Common myeloid progenitor, CD34-positive (primary cell): ENCODE measurements at regions not wholly inside any gene's neighbourhood (a gene's known extent, or its start where the extent isn't known, plus 50 kb on each side); places are given as distances from the start of the nearest gene placed in this dataset.

Source experiments
- CTCF ChIA-PET: fragments of 350-600 bp; sonication (Branson Sonifier 250); formaldehyde crosslinking; loops from one replicate; lab custom pipeline; 2021; ENCODE audit warnings: antibody characterized with exemption; lab: Charles Lee
- POLR2A ChIA-PET: fragments of 350-600 bp; sonication (Branson Sonifier 250); formaldehyde crosslinking; loops from one replicate; lab custom pipeline; 2021; ENCODE audit warnings: antibody characterized with exemption; lab: Charles Lee
- DNase-seq, 3 donors: peaks; one replicate each; pipeline versions ENCODE4 v3.0.0 to v3.0.0-alpha.2; 2013
- H3K27ac ChIP-seq, 2 experiments: 1 replicate in 1 of 2; 2 replicates in 1 of 2; pipeline ENCODE4 v1.7.0; 2013; ENCODE audit warnings: inconsistent platforms in 2 of 2, low read length in 2 of 2, mild to moderate bottlenecking in 2 of 2, low read depth in 1 of 2, moderate library complexity in 1 of 2; ENCODE audit not compliant: severe bottlenecking in 2 of 2, insufficient read depth in 1 of 2, poor library complexity in 1 of 2
- H3K27me3 ChIP-seq, 5 experiments: replicated peaks in 2 of 5; 1 replicate in 3 of 5; 2 replicates in 2 of 5; pipeline versions ENCODE4 v1.6.1 to v1.7.0; 2013; ENCODE audit warnings: low read length in 4 of 5, mild to moderate bottlenecking in 2 of 5, moderate library complexity in 2 of 5, inconsistent platforms in 1 of 5; ENCODE audit not compliant: insufficient read depth in 5 of 5, control insufficient read depth in 4 of 5
- H3K36me3 ChIP-seq, 4 experiments: 1 replicate in 2 of 4; 2 replicates in 2 of 4; pipeline versions ENCODE4 v1.6.1 to v1.7.0; 2013; ENCODE audit warnings: low read length in 3 of 4, control low read depth in 1 of 4, mild to moderate bottlenecking in 1 of 4; ENCODE audit not compliant: control insufficient read depth in 4 of 4, insufficient read depth in 4 of 4
- H3K4me1 ChIP-seq, 4 experiments: 1 replicate in 3 of 4; 2 replicates in 1 of 4; pipeline versions ENCODE4 v1.6.1 to v1.7.1; 2013; ENCODE audit warnings: low read length in 3 of 4, mild to moderate bottlenecking in 3 of 4, control low read depth in 1 of 4, inconsistent platforms in 1 of 4, moderate library complexity in 1 of 4; ENCODE audit not compliant: control insufficient read depth in 4 of 4, insufficient read depth in 4 of 4; ENCODE audit errors: control extremely low read depth in 1 of 4
- H3K4me3 ChIP-seq, 7 experiments: 1 replicate in 4 of 7; 2 replicates in 3 of 7; pipeline versions ENCODE4 v1.5.1 to v1.7.0; 2013; ENCODE audit warnings: mild to moderate bottlenecking in 7 of 7, low read length in 6 of 7, moderate library complexity in 6 of 7, inconsistent platforms in 2 of 7, low read depth in 2 of 7, control low read depth in 1 of 7; ENCODE audit not compliant: insufficient read depth in 4 of 7, control insufficient read depth in 1 of 7; ENCODE audit errors: extremely low read depth in 1 of 7
- H3K9me3 ChIP-seq, 5 experiments: 1 replicate in 4 of 5; 2 replicates in 1 of 5; pipeline versions ENCODE4 v1.6.1 to v1.7.1; 2013; ENCODE audit warnings: low read length in 4 of 5, mild to moderate bottlenecking in 2 of 5, inconsistent platforms in 1 of 5, low read depth in 1 of 5, moderate library complexity in 1 of 5; ENCODE audit not compliant: control insufficient read depth in 4 of 5, insufficient read depth in 2 of 5; ENCODE audit errors: control extremely low read depth in 1 of 5
- WGBS: methylation state at CpG from one replicate; pipeline ENCODE4 v1.1.5; 2013; ENCODE audit not compliant: insufficient coverage; 5-methylcytosine and 5-hydroxymethylcytosine counted together

DNA sequence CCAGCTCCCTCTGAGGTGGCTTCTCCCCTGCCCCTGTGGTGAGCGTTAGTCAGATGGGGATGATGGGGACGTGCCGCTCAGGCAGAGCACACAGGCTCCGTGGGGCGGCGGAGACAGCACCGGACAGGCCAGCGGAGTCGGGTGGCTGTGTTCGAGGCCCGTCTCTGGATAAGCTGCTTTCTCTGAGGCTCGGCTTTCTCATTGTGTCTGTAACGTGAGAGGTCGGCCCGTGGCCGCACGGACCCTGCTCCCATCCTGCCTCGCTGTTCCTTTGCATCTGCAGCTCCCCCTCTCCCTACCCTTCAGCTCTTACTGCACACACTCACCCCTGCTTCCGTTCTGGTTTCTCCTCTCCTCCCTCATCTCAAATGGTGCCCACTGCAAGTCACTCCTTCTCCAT, 62.5 kb downstream of the FAM43A start:
- CTCF ChIA-PET = interaction anchor here (1.8 kb wide), 1 partner anchor 13 kb away, joined by 4 read pairs; no protein-coding TSS in a partner anchor
- no peak overlapping the region for H3K27ac ChIP-seq
- POLR2A ChIA-PET = no interaction called here
- no peaks in the 10 kb centered on the region for H3K9me3 ChIP-seq
- no peaks in the 10 kb centered on the region for H3K27me3 ChIP-seq
- no peak for DNase-seq
- peaks cover 3 to 20% (median 10%) of the 10 kb centered on the region in 4 experiments for H3K4me1 ChIP-seq
- no peak overlapping the region for H3K4me3 ChIP-seq
- WGBS = 93% methylated on average over 19 of the region's 19 CpGs
- H3K36me3 ChIP-seq = no peaks in the 10 kb centered on the region

- POLR2A ChIA-PET = no interaction called here
These were observed 64.2 kb downstream of the FAM43A start for GRCh38 chr3:194749631-194750490.

GRCh38 chr3:194750491-194750828, 64.8 kb downstream of the FAM43A start:
- ChIA-PET CTCF (interaction anchor here (1.2 to 1.5 kb wide), 2 partner anchors 13 to 63 kb away, joined by 3 read pairs; no protein-coding TSS in a partner anchor), POLR2A (no interaction called here)

More at GRCh38 chr3:194749631-194750490, 64.2 kb downstream of the FAM43A start:
- Histone ChIP-seq H3K27ac (no peak overlapping the region), H3K36me3 (no peaks in the 10 kb centered on the region), H3K4me1 (peaks cover 3 to 11% (median 7%) of the 10 kb centered on the region in 4 experiments), H3K4me3 (no peak overlapping the region), H3K27me3 (no peaks in the 10 kb centered on the region), H3K9me3 (no peaks in the 10 kb centered on the region)
- DNase-seq = no peak
- CTCF ChIA-PET = interaction anchor here (1.2 to 1.5 kb wide), 2 partner anchors 12 to 62 kb away, joined by 3 read pairs; no protein-coding TSS in a partner anchor
- 89% methylated on average over 17 of the region's 17 CpGs for WGBS

GRCh38 chr3:194755671-194756459, 70.2 kb downstream of the FAM43A start:
- H3K36me3 ChIP-seq = no peaks in the 10 kb centered on the region
- DNase-seq = no peak
- WGBS = 91% methylated on average over 27 of the region's 29 CpGs
- POLR2A ChIA-PET = no interaction called here
- no peak overlapping the region for H3K27ac ChIP-seq
- CTCF ChIA-PET = no interaction called here
- H3K27me3 ChIP-seq = no peaks in the 10 kb centered on the region
- H3K4me1 ChIP-seq = peaks cover 0 to under 1% (median 0%) of the 10 kb centered on the region in 4 experiments
- H3K4me3 ChIP-seq = no peak overlapping the region
- no peaks in the 10 kb centered on the region for H3K9me3 ChIP-seq

More at GRCh38 chr3:194750491-194750828, 64.8 kb downstream of the FAM43A start:
- Histone ChIP-seq H3K27ac (no peak overlapping the region), H3K27me3 (no peaks in the 10 kb centered on the region), H3K36me3 (no peaks in the 10 kb centered on the region), H3K4me1 (peaks cover 0 to 5% (median 1%) of the 10 kb centered on the region in 4 experiments), H3K9me3 (no peaks in the 10 kb centered on the region), H3K4me3 (no peak overlapping the region)
- WGBS = 91% methylated on average over 5 of the region's 5 CpGs
- DNase-seq = no peak

DNA sequence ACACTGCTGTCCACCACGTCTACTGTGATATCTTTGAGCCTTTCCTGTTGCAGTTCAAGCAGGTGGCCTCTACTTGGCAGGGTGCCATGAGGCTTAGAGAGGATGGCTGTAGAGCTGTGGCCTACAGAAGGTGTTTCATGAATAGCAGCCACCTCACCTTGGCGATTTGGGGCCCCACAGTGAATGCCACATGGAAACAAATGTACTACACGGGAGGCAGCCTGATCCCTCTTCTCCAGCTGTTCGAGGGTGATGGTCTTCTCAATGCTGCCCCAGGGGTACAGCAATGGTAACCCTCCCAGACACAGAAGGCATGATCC, 70.7 kb downstream of the FAM43A start:
- H3K27ac ChIP-seq = no peak overlapping the region
- 89% methylated on average over 4 of the region's 4 CpGs for WGBS
- CTCF ChIA-PET = no interaction called here
- no peak for DNase-seq
- no peak overlapping the region for H3K4me3 ChIP-seq
- no peaks in the 10 kb centered on the region for H3K36me3 ChIP-seq
- H3K4me1 ChIP-seq = peaks cover 0 to 2% (median 0%) of the 10 kb centered on the region in 4 experiments
- H3K9me3 ChIP-seq = no peaks in the 10 kb centered on the region
- no peaks in the 10 kb centered on the region for H3K27me3 ChIP-seq
- POLR2A ChIA-PET = interaction anchor here (1.5 kb wide), 1 partner anchor 13 kb away, joined by 4 read pairs; no protein-coding TSS in a partner anchor

DNA sequence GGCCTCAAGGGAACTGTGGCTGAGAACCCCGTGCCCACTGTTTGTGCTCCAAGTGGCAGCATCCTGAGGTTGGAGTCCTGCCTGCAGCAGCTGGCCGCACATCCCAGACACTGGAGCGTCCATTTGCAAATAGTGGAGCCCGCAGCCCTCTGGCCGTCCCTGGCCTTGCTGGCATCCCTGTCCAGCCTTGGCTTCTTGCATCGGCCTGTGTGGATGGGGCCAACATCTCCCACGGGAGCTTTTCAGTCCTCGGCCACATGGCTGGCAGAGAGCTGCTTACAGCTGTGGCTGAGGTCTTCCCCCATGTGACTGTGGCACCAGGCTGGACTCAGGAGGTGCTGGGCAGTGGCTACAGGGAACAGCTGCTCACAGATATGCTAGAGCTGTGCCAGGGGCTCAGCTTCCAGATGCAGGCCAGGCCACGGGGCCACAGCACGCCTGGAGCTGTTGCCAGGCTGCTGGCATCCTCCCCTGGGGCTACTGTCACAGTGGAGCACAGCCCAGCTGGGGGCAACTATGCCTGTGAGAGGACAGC, 71.2 kb downstream of the FAM43A start:
- ChIA-PET CTCF (no interaction called here), POLR2A (interaction anchor here (1.5 kb wide), 1 partner anchor 12 kb away, joined by 4 read pairs; no protein-coding TSS in a partner anchor)
- no peak for DNase-seq
- Histone ChIP-seq H3K4me3 (no peak overlapping the region), H3K4me1 (peaks cover 0 to 2% (median 0%) of the 10 kb centered on the region in 4 experiments), H3K9me3 (no peaks in the 10 kb centered on the region), H3K27me3 (no peaks in the 10 kb centered on the region), H3K27ac (no peak overlapping the region), H3K36me3 (no peaks in the 10 kb centered on the region)
- whole genome bisulfite sequencing = 95% methylated on average over 10 of the region's 10 CpGs
